ENCODE measurements at regions not wholly inside any gene's neighbourhood (a gene's known extent, or its start where the extent isn't known, plus 50 kb on each side); places are given as distances from the start of the nearest gene placed in this dataset.

- no peak for DNase-seq (ENCODE audit: low spot score)
- ChIA-PET CTCF (no interaction called here), POLR2A (ENCODE audit: low non-redundant PET) (no interaction called here)
- TF ChIP-seq, protein P1, sequence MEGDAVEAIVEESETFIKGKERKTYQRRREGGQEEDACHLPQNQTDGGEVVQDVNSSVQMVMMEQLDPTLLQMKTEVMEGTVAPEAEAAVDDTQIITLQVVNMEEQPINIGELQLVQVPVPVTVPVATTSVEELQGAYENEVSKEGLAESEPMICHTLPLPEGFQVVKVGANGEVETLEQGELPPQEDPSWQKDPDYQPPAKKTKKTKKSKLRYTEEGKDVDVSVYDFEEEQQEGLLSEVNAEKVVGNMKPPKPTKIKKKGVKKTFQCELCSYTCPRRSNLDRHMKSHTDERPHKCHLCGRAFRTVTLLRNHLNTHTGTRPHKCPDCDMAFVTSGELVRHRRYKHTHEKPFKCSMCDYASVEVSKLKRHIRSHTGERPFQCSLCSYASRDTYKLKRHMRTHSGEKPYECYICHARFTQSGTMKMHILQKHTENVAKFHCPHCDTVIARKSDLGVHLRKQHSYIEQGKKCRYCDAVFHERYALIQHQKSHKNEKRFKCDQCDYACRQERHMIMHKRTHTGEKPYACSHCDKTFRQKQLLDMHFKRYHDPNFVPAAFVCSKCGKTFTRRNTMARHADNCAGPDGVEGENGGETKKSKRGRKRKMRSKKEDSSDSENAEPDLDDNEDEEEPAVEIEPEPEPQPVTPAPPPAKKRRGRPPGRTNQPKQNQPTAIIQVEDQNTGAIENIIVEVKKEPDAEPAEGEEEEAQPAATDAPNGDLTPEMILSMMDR (conservative IDR thresholded peaks at IDR 0.05; ENCODE audit: low read depth): no peak
- no peak overlapping the region for H3K27ac ChIP-seq
Observed at GRCh38 chr7:131607291-131608115, 51.1 kb upstream of the PODXL start.

- ChIA-PET CTCF (interaction anchor here (0.6 kb wide), 1 partner anchor 40 kb away, joined by 3 read pairs; no protein-coding TSS in a partner anchor), POLR2A (ENCODE audit: low non-redundant PET) (no interaction called here)
- no peak for DNase-seq (ENCODE audit: low spot score)
- H3K27ac ChIP-seq: no peak overlapping the region
- TF ChIP-seq, protein P1 (conservative IDR thresholded peaks at IDR 0.05; ENCODE audit: low read depth): no peak
Observed at GRCh38 chr7:131606346-131607290, 50.2 kb upstream of the PODXL start.
